ENCODE measurements at regions not wholly inside any gene's neighbourhood (a gene's known extent, or its start where the extent isn't known, plus 50 kb on each side); places are given as distances from the start of the nearest gene placed in this dataset.

- no peak for DNase-seq (ENCODE audit: low read depth)
Observed at GRCh38 chr6:113142671-113143174, 714.4 kb upstream of the MARCKS start.

GRCh38 chr6:113143206-113143605 lies 713.9 kb upstream of the MARCKS start:
- DNase-seq (ENCODE audit: low read depth), result no peak

- no peak for DNase-seq (ENCODE audit: low read depth)
Observed at GRCh38 chr6:113144117-113144516, 713.0 kb upstream of the MARCKS start.

GRCh38 chr6:113146878-113147277 lies 710.3 kb upstream of the MARCKS start:
- DNase-seq (ENCODE audit: low read depth), result no peak

- DNase-seq (ENCODE audit: low read depth), result no peak
Observed at GRCh38 chr6:113147544-113147943, 709.6 kb upstream of the MARCKS start.

- no peak for DNase-seq (ENCODE audit: low read depth)
Observed at GRCh38 chr6:113148566-113148965, 708.6 kb upstream of the MARCKS start.

GRCh38 chr6:113149511-113149910 lies 707.6 kb upstream of the MARCKS start:
- DNase-seq (ENCODE audit: low read depth), result no peak

- DNase-seq (ENCODE audit: low read depth), result no peak
Observed at GRCh38 chr6:113160306-113161017, 696.7 kb upstream of the MARCKS start.

GRCh38 chr6:113161018-113161315 lies 696.2 kb upstream of the MARCKS start:
- DNase-seq (ENCODE audit: low read depth), result no peak

GRCh38 chr6:113162739-113163138 lies 694.4 kb upstream of the MARCKS start:
- no peak for DNase-seq (ENCODE audit: low read depth)

GRCh38 chr6:113168057-113168456 lies 689.1 kb upstream of the MARCKS start:
- no peak for DNase-seq (ENCODE audit: low read depth)

- peak; percentile 10 for DNase-seq (ENCODE audit: low read depth)
Observed at GRCh38 chr6:113169484-113169883, 687.7 kb upstream of the MARCKS start.

- DNase-seq (ENCODE audit: low read depth), result no peak
Observed at GRCh38 chr6:113170454-113170853, 686.7 kb upstream of the MARCKS start.

- DNase-seq (ENCODE audit: low read depth), result no peak
Observed at GRCh38 chr6:113171882-113172281, 685.3 kb upstream of the MARCKS start.

- peak; percentile 23 for DNase-seq (ENCODE audit: low read depth)
Observed at GRCh38 chr6:113172531-113172966, 684.6 kb upstream of the MARCKS start.

- peak; percentile 15 for DNase-seq (ENCODE audit: low read depth)
Observed at GRCh38 chr6:113178349-113178748, 678.8 kb upstream of the MARCKS start.

GRCh38 chr6:113181164-113181563 lies 676.0 kb upstream of the MARCKS start:
- DNase-seq (ENCODE audit: low read depth), result no peak

- peak; percentile 35 for DNase-seq (ENCODE audit: low read depth)
Observed at GRCh38 chr6:113182370-113183141, 674.6 kb upstream of the MARCKS start.

GRCh38 chr6:113184291-113184690 lies 672.9 kb upstream of the MARCKS start:
- no peak for DNase-seq (ENCODE audit: low read depth)

- DNase-seq (ENCODE audit: low read depth), result no peak
Observed at GRCh38 chr6:113184736-113185135, 672.4 kb upstream of the MARCKS start.

- DNase-seq (ENCODE audit: low read depth), result no peak
Observed at GRCh38 chr6:113185299-113185698, 671.8 kb upstream of the MARCKS start.

- DNase-seq (ENCODE audit: low read depth), result no peak
Observed at GRCh38 chr6:113187661-113188060, 669.5 kb upstream of the MARCKS start.

GRCh38 chr6:113188962-113189361 lies 668.2 kb upstream of the MARCKS start:
- no peak for DNase-seq (ENCODE audit: low read depth)
